ENCODE measurements at regions not wholly inside any gene's neighbourhood (a gene's known extent, or its start where the extent isn't known, plus 50 kb on each side); places are given as distances from the start of the nearest gene placed in this dataset.

DNA sequence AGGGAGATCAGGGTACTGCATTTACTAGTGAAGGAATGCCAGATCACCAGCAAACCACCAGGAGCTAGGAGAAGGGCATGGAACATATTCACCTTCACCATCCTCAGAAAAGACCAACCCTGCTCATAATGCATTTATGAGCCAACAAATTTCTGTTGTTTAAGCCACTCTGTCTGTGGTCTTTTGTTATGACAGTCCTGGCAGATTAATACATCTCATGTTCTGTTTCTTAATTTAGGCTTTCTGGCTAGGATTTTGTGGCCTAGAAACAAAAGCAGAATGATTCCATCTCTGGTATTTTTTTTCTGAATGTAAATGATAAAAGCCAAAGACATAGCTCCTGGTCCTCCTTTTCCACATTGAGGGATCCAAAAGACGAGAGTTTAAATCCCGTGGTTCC lies 797.9 kb downstream of the TYW1 start:
- TF ChIP-seq, protein P1, sequence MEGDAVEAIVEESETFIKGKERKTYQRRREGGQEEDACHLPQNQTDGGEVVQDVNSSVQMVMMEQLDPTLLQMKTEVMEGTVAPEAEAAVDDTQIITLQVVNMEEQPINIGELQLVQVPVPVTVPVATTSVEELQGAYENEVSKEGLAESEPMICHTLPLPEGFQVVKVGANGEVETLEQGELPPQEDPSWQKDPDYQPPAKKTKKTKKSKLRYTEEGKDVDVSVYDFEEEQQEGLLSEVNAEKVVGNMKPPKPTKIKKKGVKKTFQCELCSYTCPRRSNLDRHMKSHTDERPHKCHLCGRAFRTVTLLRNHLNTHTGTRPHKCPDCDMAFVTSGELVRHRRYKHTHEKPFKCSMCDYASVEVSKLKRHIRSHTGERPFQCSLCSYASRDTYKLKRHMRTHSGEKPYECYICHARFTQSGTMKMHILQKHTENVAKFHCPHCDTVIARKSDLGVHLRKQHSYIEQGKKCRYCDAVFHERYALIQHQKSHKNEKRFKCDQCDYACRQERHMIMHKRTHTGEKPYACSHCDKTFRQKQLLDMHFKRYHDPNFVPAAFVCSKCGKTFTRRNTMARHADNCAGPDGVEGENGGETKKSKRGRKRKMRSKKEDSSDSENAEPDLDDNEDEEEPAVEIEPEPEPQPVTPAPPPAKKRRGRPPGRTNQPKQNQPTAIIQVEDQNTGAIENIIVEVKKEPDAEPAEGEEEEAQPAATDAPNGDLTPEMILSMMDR (IDR thresholded peaks at IDR 0.05; ENCODE audit: insufficient read depth, low read depth, low read length, missing control alignments) = no peak
- H3K4me3 ChIP-seq (ENCODE audit: low read depth, low read length) = no peak overlapping the region
- no peak for DNase-seq (ENCODE audit: low read depth)

DNA sequence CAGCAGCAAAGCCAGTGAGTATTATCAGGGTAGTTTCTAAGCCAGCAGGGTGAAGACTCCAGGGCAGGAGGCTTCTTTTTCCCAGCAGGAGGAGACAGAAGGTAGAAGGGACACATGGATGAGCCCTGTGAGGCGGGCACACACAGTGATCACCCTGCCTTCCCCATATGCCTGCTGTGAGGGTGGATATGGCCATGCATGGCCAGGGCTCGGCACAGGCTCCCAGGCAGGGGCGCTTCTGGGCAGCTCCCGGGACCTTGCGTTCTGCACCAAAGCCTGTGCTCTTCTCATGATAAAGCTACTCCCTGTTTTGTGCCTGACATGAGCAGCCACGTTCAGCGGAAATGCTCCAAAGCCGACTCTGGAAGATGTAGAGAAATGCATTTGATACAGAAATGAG lies 807.2 kb downstream of the TYW1 start:
- no peak overlapping the region for H3K4me3 ChIP-seq (ENCODE audit: low read depth, low read length)
- TF ChIP-seq, protein P1 (IDR thresholded peaks at IDR 0.05; ENCODE audit: insufficient read depth, low read depth, low read length, missing control alignments) = no peak
- no peak for DNase-seq (ENCODE audit: low read depth)

DNA sequence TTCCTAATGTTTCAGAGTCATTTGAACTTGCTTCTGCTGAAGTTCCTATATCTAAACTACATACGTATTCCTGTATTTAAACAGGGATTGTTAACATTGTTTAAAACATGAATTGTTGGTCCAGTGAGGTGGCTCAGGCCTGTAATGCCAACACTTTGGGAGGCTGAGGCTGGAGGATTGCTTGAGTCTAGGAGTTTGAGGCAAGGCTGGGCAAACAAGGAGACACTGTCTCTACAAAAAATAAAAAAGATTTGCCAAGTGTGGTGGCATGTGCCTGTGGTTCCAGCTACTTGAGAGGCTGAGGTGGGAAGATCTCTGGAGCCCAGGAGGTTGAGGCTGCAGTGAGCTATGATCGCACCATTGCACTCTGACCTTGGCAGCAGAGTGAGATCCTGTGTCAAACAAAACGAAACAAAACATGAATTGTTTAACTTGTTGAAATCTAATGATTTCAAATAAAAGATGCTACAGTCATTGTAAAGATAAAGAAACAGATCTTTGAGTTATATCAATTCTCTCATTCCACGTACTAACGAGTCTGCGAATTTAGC lies 809.4 kb downstream of the TYW1 start:
- no peak for DNase-seq (ENCODE audit: low read depth)
- TF ChIP-seq, protein P1 (IDR thresholded peaks at IDR 0.05; ENCODE audit: insufficient read depth, low read depth, low read length, missing control alignments) = no peak
- H3K4me3 ChIP-seq (ENCODE audit: low read depth, low read length) = no peak overlapping the region

DNA sequence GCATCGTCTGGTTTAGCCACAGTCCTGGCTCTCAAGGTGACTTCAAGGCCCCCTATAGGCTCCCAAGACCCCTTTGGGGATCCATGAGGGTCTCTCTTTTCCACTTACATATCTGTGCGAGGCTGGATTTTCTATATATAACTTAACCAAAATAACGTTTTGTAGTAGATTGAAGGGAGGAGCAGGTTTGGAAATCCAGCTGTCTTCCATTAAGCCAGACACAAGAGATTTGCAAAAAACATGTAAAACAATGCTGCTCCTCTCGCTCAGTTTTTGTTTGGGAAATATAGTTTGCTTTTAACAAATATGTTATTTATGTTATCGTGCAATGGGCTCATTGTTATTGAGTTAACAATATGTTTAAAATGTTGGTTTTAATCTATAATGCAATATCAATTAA lies 811.2 kb downstream of the TYW1 start:
- no peak for DNase-seq (ENCODE audit: low read depth)
- TF ChIP-seq, protein P1 (IDR thresholded peaks at IDR 0.05; ENCODE audit: insufficient read depth, low read depth, low read length, missing control alignments) = no peak
- H3K4me3 ChIP-seq (ENCODE audit: low read depth, low read length) = no peak overlapping the region

DNA sequence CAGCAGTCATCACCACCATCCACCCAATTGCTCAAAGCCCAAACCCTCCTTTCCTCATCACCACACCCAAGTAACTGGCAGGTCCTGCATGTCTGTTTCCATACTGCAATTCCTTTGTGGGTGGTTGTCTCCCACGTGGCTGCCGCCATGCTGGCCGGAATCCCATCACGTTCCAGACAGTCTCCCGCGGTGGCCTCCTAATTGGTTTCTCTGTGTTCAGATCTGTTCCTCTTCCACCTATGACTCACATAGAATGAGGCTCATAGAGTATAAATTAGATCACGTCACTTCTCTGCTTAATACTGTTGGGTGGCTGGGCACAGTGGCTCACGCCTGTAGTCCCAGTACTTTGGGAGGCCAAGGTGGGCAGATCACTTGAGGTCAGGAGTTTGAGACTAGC lies 813.0 kb downstream of the TYW1 start:
- H3K4me3 ChIP-seq (ENCODE audit: low read depth, low read length) = no peak overlapping the region
- TF ChIP-seq, protein P1 (IDR thresholded peaks at IDR 0.05; ENCODE audit: insufficient read depth, low read depth, low read length, missing control alignments) = no peak
- DNase-seq (ENCODE audit: low read depth) = no peak

DNA sequence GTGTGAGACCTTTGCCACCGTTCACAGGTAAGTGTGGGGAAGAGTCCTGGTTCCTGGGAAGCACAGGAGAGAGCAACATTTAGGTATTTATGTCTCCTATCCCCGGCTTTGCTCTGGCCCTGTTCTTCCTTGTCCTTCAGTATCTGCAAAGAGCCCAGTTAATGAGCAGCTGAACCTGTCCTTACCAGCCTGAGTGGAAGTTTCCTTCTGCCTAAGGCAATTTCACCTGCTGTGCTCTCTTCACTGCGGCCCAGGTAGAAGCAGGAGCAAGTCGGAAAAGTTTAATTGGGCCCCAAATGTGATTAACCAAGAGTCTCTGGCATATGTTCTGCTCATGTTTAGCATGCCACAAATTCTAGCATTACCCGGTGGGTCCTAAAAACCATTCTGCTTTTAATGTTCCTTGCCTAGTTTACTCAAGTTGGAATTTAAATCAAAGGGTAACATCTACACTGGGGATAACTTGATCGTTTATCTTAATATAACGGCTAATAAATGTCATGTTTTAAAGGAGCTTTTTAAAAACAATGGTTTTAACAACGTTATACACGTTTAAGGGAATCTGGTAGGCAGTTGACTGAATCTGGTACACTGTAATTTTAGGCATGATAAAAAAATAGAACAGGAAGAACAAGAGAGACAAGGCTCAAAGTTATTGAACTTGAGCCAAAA lies 817.1 kb downstream of the TYW1 start:
- no peak overlapping the region for H3K4me3 ChIP-seq (ENCODE audit: low read depth, low read length)
- TF ChIP-seq, protein P1 (IDR thresholded peaks at IDR 0.05; ENCODE audit: insufficient read depth, low read depth, low read length, missing control alignments) = no peak
- DNase-seq (ENCODE audit: low read depth) = no peak

DNA sequence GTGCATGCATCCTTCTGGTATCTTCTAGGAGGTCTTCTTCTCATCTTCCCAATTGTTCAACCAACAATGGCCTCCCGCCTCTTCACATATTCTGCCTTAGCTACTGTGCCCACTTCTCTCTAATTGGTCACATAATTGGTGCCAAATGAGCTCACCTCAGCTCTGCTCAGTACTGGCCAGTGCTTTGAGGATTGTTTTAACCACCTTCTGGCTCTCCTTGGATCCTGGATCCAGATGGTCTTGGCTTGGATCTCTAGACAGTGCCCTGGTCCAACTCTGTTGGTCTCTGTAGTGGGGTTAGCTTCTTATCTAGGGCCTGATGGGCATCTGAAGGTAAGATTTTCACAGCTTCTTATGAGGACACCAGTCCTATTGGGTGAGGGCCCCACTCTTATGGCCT lies 820.8 kb downstream of the TYW1 start:
- H3K4me3 ChIP-seq (ENCODE audit: low read depth, low read length) = no peak overlapping the region
- no peak for DNase-seq (ENCODE audit: low read depth)
- TF ChIP-seq, protein P1 (IDR thresholded peaks at IDR 0.05; ENCODE audit: insufficient read depth, low read depth, low read length, missing control alignments) = no peak

Measured in GM12865 (cell line).